Caco-2 (cell line): ENCODE measurements at regions not wholly inside any gene's neighbourhood (a gene's known extent, or its start where the extent isn't known, plus 50 kb on each side); places are given as distances from the start of the nearest gene placed in this dataset.

Experiments used
- BruUV-seq: library from RNA; stranded (reverse); fragments of 400-500 nt; replicated peaks from 2 replicates; lab custom pipeline; 2021; lab: Mats Ljungman, UMichigan
- CTCF ChIA-PET: fragments of 300-600 bp; sonication (Branson Sonifier 250); formaldehyde crosslinking; loops from one replicate; lab custom pipeline; 2022; ENCODE audit warnings: antibody characterized with exemption; lab: Charles Lee
- POLR2A ChIA-PET: fragments of 300-600 bp; sonication (Branson Sonifier 250); formaldehyde crosslinking; loops from one replicate; lab custom pipeline; 2022; ENCODE audit warnings: antibody characterized with exemption; lab: Charles Lee
- DNase-seq, 2 experiments: peaks; one replicate each; pipeline versions ENCODE4 v3.0.0 to v3.0.0-alpha.2; 2020 to 2022
- H3K27me3 ChIP-seq: replicated peaks from 2 replicates; pipeline ENCODE4 v1.6.0; 2011; ENCODE audit warnings: low read length; ENCODE audit not compliant: control insufficient read depth, insufficient read depth
- H3K36me3 ChIP-seq: 2 replicates; pipeline ENCODE4 v1.5.1; 2011; ENCODE audit warnings: low read length; ENCODE audit not compliant: control insufficient read depth, insufficient read depth
- H3K4me1 ChIP-seq: fragments of 250-450 bp; sonication (Bioruptor Pico); 2 replicates; pipeline ENCODE4 v1.5.1; 2020; ENCODE audit warnings: mild to moderate bottlenecking
- H3K4me3 ChIP-seq: 2 replicates; pipeline ENCODE4 v1.5.1; 2011; ENCODE audit warnings: low read depth, mild to moderate bottlenecking, control low read depth, low read length
- H3K9me3 ChIP-seq: fragments of 250-450 bp; sonication (Bioruptor Pico); 2 replicates; pipeline ENCODE4 v1.5.1; 2020; ENCODE audit warnings: mild to moderate bottlenecking, moderate library complexity
- H3K27ac Mint-ChIP-seq: one replicate; pipeline ENCODE4 v1.8.0; 2022; ENCODE audit warnings: mixed read lengths; ENCODE audit not compliant: unreplicated experiment
- H3K27me3 Mint-ChIP-seq: one replicate; pipeline ENCODE4 v1.8.0; 2022; ENCODE audit warnings: mixed read lengths; ENCODE audit not compliant: insufficient read depth, unreplicated experiment
- H3K36me3 Mint-ChIP-seq: one replicate; pipeline ENCODE4 v1.8.0; 2022; ENCODE audit warnings: mild to moderate bottlenecking, mixed read lengths; ENCODE audit not compliant: insufficient read depth, unreplicated experiment
- H3K4me1 Mint-ChIP-seq: one replicate; pipeline ENCODE4 v1.8.0; 2022; ENCODE audit warnings: low read depth, mixed read lengths; ENCODE audit not compliant: unreplicated experiment
- H3K4me3 Mint-ChIP-seq: one replicate; pipeline ENCODE4 v1.8.0; 2022; ENCODE audit warnings: mild to moderate bottlenecking, moderate library complexity, mixed read lengths; ENCODE audit not compliant: unreplicated experiment
- H3K9me3 Mint-ChIP-seq: one replicate; pipeline ENCODE4 v1.8.0; 2022; ENCODE audit warnings: mixed read lengths; ENCODE audit not compliant: unreplicated experiment
- CTCF ChIP-seq, 2 experiments: fragments of 200-600 bp in 1 of 2; IDR thresholded peaks; 1 replicate in 1 of 2; 2 replicates in 1 of 2; pipeline versions ENCODE4 v1.5.1 to v1.8.0; 2011 to 2022; ENCODE audit warnings: antibody characterized with exemption in 1 of 2, control low read depth in 1 of 2, inconsistent platforms in 1 of 2, low read depth in 1 of 2, low read length in 1 of 2, mild to moderate bottlenecking in 1 of 2, moderate library complexity in 1 of 2; ENCODE audit not compliant: insufficient read depth in 1 of 2, severe bottlenecking in 1 of 2, unreplicated experiment in 1 of 2
- intact Hi-C: fragments of 100-400 bp; cut with micrococcal nuclease; formaldehyde crosslinking; loops from one replicate; pipeline ENCODE4 v1.10.0; 2022; ENCODE audit not compliant: unreplicated experiment

- peaks cover 6% of the 10 kb centered on the region for H3K9me3 Mint-ChIP-seq
- CTCF ChIA-PET = no interaction called here
- Histone ChIP-seq H3K4me1 (no peaks in the 10 kb centered on the region), H3K36me3 (no peaks in the 10 kb centered on the region), H3K9me3 (no peaks in the 10 kb centered on the region), H3K4me3 (no peak overlapping the region), H3K27me3 (no peaks in the 10 kb centered on the region)
- no TSS peak for BruUV-seq
- H3K4me1 Mint-ChIP-seq = no peaks in the 10 kb centered on the region
- intact Hi-C loops = no loop called here
- TF ChIP-seq CTCF (IDR thresholded peaks at IDR 0.05; ENCODE audit: insufficient read depth in 1 of 2, low read depth in 1 of 2, low read length in 1 of 2, severe bottlenecking in 1 of 2, unreplicated experiment in 1 of 2) = no peak
- no peak overlapping the region for H3K4me3 Mint-ChIP-seq
- H3K36me3 Mint-ChIP-seq = no peaks in the 10 kb centered on the region
- no peaks in the 10 kb centered on the region for H3K27me3 Mint-ChIP-seq
- H3K27ac Mint-ChIP-seq = no peak overlapping the region
- POLR2A ChIA-PET = no interaction called here
- no peak for DNase-seq
These were observed 442.1 kb upstream of the EYS start for GRCh38 chr6:66149132-66149531.

GRCh38 chr6:66145867-66146266 is 438.8 kb upstream of the EYS start:
- POLR2A ChIA-PET = no interaction called here
- intact Hi-C loops = no loop called here
- H3K4me3 ChIP-seq = no peak overlapping the region
- H3K4me1 ChIP-seq = no peaks in the 10 kb centered on the region
- H3K4me3 Mint-ChIP-seq = no peak overlapping the region
- no peak for TF ChIP-seq CTCF (IDR thresholded peaks at IDR 0.05; ENCODE audit: insufficient read depth in 1 of 2, low read depth in 1 of 2, low read length in 1 of 2, severe bottlenecking in 1 of 2, unreplicated experiment in 1 of 2)
- no peaks in the 10 kb centered on the region for H3K9me3 ChIP-seq
- no peaks in the 10 kb centered on the region for H3K27me3 ChIP-seq
- H3K9me3 Mint-ChIP-seq = peaks cover 13% of the 10 kb centered on the region
- no peak for DNase-seq
- H3K36me3 ChIP-seq = no peaks in the 10 kb centered on the region
- CTCF ChIA-PET = no interaction called here
- no peak overlapping the region for H3K27ac Mint-ChIP-seq
- H3K4me1 Mint-ChIP-seq = no peaks in the 10 kb centered on the region
- no peaks in the 10 kb centered on the region for H3K36me3 Mint-ChIP-seq
- no TSS peak for BruUV-seq
- H3K27me3 Mint-ChIP-seq = no peaks in the 10 kb centered on the region

- intact Hi-C loops = no loop called here
- Histone ChIP-seq H3K9me3 (no peaks in the 10 kb centered on the region), H3K36me3 (no peaks in the 10 kb centered on the region), H3K4me3 (no peak overlapping the region), H3K27me3 (no peaks in the 10 kb centered on the region), H3K4me1 (no peaks in the 10 kb centered on the region)
- no peak for TF ChIP-seq CTCF (IDR thresholded peaks at IDR 0.05; ENCODE audit: insufficient read depth in 1 of 2, low read depth in 1 of 2, low read length in 1 of 2, severe bottlenecking in 1 of 2, unreplicated experiment in 1 of 2)
- Mint-ChIP-seq H3K36me3 (no peaks in the 10 kb centered on the region), H3K4me3 (no peak overlapping the region), H3K27ac (no peak overlapping the region), H3K9me3 (no peaks in the 10 kb centered on the region), H3K27me3 (no peaks in the 10 kb centered on the region), H3K4me1 (no peaks in the 10 kb centered on the region)
- CTCF ChIA-PET = no interaction called here
- BruUV-seq = no TSS peak
- DNase-seq = no peak
- POLR2A ChIA-PET = no interaction called here
These were observed 427.0 kb upstream of the EYS start for GRCh38 chr6:66134021-66134420.
